ENCODE measurements at regions not wholly inside any gene's neighbourhood (a gene's known extent, or its start where the extent isn't known, plus 50 kb on each side); places are given as distances from the start of the nearest gene placed in this dataset.

DNA sequence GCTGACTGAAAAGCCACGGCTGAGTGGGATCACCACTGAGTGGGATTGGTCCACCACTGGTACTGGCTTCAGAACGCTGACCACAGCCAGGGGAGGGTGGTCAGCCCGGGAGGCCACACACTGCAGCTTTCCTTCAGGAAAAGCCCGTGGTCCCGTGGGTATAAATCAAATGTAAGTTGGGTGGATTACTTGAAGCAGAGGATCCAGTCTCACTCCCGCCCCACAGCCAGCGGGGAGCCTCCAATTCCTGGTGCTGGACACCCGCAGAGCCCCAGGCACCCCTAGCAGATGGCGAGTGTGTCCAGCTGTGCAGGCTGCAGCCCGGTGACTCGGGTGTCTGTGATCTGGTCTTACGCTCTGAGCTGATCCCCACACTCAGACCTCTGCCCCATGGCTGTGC, 231.1 kb upstream of the ZNF32 start:
- H3K4me3 ChIP-seq (replicated peaks in 1 of 2; ENCODE audit: low read depth in 2 of 2, low read length in 2 of 2) = no peak overlapping the region
- TF ChIP-seq, protein P1, sequence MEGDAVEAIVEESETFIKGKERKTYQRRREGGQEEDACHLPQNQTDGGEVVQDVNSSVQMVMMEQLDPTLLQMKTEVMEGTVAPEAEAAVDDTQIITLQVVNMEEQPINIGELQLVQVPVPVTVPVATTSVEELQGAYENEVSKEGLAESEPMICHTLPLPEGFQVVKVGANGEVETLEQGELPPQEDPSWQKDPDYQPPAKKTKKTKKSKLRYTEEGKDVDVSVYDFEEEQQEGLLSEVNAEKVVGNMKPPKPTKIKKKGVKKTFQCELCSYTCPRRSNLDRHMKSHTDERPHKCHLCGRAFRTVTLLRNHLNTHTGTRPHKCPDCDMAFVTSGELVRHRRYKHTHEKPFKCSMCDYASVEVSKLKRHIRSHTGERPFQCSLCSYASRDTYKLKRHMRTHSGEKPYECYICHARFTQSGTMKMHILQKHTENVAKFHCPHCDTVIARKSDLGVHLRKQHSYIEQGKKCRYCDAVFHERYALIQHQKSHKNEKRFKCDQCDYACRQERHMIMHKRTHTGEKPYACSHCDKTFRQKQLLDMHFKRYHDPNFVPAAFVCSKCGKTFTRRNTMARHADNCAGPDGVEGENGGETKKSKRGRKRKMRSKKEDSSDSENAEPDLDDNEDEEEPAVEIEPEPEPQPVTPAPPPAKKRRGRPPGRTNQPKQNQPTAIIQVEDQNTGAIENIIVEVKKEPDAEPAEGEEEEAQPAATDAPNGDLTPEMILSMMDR (IDR thresholded peaks at IDR 0.05; ENCODE audit: low read depth, low read length) = no peak
- DNase-seq (ENCODE audit: low read depth in 2 of 2) = no peak

DNA sequence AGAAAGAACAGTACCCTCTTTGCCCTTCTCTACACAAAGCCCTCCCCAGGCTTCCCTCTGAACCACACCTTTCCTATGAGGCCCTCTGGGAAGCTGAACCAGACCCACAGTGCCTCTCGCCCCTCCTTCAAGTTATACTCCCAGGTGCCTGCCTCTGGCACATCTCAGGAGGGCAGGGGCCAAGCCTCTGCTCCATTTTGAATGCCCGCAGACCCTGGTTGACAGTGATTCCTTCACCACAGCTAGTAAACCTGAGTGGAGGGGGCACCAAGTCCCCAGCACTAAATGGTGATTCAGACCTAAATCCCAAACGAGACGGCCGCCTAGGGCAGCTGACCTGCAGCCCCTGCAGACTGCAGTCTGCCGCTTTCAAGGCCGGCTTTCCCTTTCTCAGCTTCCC, 230.5 kb upstream of the ZNF32 start:
- no peak for DNase-seq (ENCODE audit: low read depth in 2 of 2)
- no peak overlapping the region for H3K4me3 ChIP-seq (replicated peaks in 1 of 2; ENCODE audit: low read depth in 2 of 2, low read length in 2 of 2)
- TF ChIP-seq, protein P1 (IDR thresholded peaks at IDR 0.05; ENCODE audit: low read depth, low read length) = no peak

DNA sequence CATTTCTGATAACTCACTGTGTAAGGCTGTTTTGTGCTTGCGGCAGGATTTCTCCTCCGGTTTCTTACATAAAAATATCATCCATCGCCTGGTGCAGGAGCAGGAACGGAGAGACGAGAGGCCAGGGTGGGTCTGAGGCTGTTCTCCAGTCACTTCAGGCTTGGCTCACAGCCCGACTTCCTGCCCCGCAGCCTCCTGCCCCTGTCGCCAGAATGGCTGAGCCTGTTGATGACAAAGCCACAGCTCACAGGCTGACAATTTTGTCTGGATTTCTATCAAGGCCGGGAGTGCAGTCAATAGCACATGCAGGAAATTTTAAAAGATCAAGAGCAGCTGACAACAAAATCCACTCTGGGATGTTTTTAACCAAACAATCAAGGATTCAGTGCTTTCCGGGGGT, 229.7 kb upstream of the ZNF32 start:
- TF ChIP-seq, protein P1 (IDR thresholded peaks at IDR 0.05; ENCODE audit: low read depth, low read length) = no peak
- H3K4me3 ChIP-seq (replicated peaks in 1 of 2; ENCODE audit: low read depth in 2 of 2, low read length in 2 of 2) = no peak overlapping the region
- peak in 1 of 2 donors; percentile 29 for DNase-seq (ENCODE audit: low read depth in 2 of 2)

DNA sequence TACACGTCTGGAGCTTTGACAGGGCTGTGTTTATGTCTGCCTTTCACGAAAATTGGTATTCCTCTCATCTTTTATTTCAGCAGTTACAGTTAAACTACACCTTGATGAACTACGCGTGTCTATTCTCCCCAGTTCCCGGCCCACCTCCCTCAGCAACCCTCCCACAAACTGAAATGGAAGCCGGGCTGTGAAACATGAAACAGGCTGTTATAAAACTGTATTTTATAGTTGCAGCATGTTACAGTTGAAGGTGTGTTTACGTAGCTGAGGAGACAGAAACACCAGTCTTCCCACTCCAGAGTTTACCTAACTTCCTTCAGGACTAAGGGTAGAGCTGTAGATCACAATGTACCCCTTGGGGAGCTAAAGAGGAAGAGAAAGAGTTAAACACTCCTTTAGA, 228.3 kb upstream of the ZNF32 start:
- H3K4me3 ChIP-seq (replicated peaks in 1 of 2; ENCODE audit: low read depth in 2 of 2, low read length in 2 of 2) = no peak overlapping the region
- DNase-seq (ENCODE audit: low read depth in 2 of 2) = no peak
- TF ChIP-seq, protein P1 (IDR thresholded peaks at IDR 0.05; ENCODE audit: low read depth, low read length) = no peak

DNA sequence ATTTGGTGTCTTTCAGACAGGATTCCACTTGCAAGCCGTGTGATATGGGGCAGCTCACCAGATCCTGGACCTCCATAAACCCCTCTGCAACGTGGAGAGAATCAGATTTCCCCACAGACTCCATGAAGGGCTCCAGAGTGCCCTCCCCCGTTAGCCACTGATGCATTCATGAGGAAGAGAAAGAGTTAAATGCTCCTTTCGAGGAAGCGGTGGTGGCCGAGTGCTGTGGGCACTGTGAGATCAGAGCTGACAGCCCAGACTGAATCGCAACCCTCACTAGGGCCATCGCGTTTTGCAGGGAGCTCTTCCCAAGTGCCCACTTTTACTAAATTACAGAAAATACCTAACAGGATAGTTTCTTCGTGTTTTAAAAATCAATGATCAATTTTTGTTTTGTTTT, 226.3 kb upstream of the ZNF32 start:
- no peak for DNase-seq (ENCODE audit: low read depth in 2 of 2)
- TF ChIP-seq, protein P1 (IDR thresholded peaks at IDR 0.05; ENCODE audit: low read depth, low read length) = no peak
- no peak overlapping the region for H3K4me3 ChIP-seq (replicated peaks in 1 of 2; ENCODE audit: low read depth in 2 of 2, low read length in 2 of 2)

DNA sequence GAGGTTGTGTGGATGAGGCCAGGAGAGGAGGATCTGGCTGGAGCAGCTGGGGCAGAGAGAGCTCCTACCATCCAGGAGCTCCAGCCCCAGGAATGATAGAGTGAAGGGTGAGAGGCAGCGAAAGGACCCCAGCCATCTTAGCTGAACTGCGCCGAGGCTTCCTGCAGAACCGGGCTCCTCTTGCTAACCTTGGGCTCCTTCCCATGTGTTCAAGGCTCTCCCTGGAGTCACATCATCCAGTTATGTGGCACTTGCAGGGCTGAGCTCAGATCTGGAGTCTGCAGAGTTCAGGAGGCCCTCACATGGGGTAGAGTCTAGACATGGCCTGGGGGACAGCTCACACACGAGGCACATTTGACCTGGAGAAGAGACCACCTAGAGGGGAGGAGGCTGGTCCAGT, 225.0 kb upstream of the ZNF32 start:
- DNase-seq (ENCODE audit: low read depth in 2 of 2) = no peak
- TF ChIP-seq, protein P1 (IDR thresholded peaks at IDR 0.05; ENCODE audit: low read depth, low read length) = no peak

DNA sequence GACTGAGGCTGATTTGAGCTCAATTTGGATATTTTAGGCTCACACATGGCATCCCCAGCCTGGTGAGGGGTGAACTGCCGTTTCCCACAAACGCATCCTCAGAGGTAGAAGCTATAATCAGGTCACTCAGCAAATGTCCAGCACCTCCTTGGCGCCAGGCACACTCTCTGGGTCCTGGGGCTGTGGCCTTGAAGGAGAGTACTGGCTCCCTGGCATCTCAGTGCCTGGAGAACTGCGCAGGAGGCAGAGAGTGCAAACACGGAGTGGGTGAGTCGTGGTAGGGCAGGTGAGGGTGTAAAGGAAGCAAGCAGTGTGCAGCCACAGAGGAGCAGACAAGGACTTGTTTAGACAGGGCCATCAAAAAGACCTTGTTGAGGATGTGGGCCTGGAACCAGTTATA, 224.0 kb upstream of the ZNF32 start:
- DNase-seq (ENCODE audit: low read depth in 2 of 2) = no peak
- TF ChIP-seq, protein P1 (IDR thresholded peaks at IDR 0.05; ENCODE audit: low read depth, low read length) = no peak

More for the DNA sequence above, 225.0 kb upstream of the ZNF32 start:
- H3K4me3 ChIP-seq (replicated peaks in 1 of 2; ENCODE audit: low read depth in 2 of 2, low read length in 2 of 2) = no peak overlapping the region

More for the DNA sequence above, 224.0 kb upstream of the ZNF32 start:
- no peak overlapping the region for H3K4me3 ChIP-seq (replicated peaks in 1 of 2; ENCODE audit: low read depth in 2 of 2, low read length in 2 of 2)

All from cardiac fibroblast (primary cell).